GM20000 (cell line): ENCODE measurements at regions not wholly inside any gene's neighbourhood (a gene's known extent, or its start where the extent isn't known, plus 50 kb on each side); places are given as distances from the start of the nearest gene placed in this dataset.

Experiments used
- DNase-seq: peaks from one replicate; pipeline ENCODE4 v3.0.0; 2012; ENCODE audit warnings: low spot score
- TF ChIP-seq, protein P1 (sequence below): IDR thresholded peaks from 2 replicates; pipeline ENCODE4 v1.5.1; 2012; ENCODE audit warnings: mild to moderate bottlenecking, control low read depth; ENCODE audit errors: extremely low read depth, missing control alignments

DNA sequence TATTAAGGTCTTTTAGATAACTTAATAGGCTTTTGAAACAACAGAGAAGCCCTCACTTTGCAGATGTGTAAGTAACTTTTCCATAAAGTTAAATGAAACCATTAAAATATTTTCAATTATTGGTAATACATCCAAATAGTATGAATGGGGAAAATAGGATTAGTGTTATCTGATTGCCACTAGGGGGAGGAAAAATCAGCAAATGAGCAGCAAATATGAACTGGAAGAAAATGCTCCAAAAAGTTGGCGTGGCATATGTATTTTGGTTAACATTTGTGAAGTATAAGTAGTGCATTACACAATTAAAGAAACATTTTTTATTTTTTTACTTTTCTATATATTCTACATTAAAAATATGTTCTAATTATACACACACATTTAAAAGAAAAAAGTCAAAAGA is 259.8 kb upstream of the ANO5 start:
- peak; percentile 6 for DNase-seq
- TF ChIP-seq, protein P1, sequence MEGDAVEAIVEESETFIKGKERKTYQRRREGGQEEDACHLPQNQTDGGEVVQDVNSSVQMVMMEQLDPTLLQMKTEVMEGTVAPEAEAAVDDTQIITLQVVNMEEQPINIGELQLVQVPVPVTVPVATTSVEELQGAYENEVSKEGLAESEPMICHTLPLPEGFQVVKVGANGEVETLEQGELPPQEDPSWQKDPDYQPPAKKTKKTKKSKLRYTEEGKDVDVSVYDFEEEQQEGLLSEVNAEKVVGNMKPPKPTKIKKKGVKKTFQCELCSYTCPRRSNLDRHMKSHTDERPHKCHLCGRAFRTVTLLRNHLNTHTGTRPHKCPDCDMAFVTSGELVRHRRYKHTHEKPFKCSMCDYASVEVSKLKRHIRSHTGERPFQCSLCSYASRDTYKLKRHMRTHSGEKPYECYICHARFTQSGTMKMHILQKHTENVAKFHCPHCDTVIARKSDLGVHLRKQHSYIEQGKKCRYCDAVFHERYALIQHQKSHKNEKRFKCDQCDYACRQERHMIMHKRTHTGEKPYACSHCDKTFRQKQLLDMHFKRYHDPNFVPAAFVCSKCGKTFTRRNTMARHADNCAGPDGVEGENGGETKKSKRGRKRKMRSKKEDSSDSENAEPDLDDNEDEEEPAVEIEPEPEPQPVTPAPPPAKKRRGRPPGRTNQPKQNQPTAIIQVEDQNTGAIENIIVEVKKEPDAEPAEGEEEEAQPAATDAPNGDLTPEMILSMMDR: no peak

DNA sequence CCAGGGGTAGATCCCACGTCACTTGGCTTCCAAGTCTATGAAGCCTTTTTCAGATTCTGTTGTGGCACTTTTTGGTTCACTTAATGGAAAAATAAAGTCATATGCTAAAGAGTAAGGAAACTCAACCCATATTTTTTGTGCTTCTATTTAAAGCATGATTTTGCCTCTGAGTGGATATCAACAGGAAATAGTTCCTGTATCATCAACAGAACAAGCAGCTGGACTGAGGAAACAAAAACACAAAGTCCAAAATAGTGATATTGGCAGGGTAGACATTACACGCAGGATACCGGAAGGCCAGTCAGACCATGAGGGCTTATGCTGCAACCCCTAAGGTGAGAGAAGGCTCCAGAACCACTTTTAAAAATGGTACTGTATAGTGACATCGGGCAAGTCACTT is 248.3 kb upstream of the ANO5 start:
- TF ChIP-seq, protein P1: no peak

DNA sequence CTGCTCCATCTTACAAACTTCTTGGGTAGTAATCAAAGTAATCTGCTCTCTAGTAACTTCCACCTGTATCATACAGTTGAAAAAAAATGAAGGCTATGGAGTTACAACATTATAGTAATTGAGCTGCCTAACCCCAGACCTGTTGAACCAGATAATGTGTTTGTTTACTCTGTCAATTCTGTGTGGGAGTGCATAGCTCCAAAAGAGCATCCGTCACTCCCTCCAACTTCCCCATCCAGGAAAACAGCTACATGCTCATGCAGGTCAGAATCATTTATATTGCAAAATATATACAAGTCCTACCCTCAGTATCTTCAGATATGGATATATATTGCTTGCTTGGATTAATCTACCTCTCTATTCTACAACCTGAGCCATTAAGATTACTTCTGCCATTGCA is 244.0 kb upstream of the ANO5 start:
- TF ChIP-seq, protein P1: no peak
- no peak for DNase-seq

More for the DNA sequence above, 248.3 kb upstream of the ANO5 start:
- no peak for DNase-seq

DNA sequence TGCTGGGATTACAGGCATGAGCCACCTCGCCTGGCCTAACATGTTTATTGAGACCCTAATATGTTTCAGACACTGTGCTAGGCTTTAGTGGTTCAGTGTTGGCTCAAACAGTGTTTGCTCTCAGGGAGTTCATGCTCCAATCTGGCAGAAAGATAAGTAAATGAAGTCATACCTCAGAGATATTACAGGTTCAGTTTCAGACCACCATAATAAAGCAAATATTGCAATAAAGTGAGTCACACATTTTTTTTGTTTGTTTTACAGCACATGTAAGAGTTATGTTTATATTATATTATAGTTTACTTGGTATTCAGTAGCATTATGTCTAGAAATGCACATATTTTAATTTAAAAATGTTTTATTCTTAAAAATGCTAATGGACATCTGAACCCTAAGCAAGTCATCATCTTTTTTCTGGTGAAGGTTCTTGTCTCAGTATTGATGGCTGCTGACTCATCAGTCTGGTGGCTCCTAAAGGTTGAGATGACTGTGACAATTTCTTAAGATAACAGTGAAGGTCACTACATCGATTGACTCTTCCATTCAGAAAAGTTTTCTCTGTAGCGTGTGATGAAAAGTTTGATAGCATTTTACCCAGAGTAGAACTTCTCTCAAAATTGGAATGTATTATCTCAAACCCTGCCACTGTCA is 243.0 kb upstream of the ANO5 start:
- no peak for DNase-seq
- TF ChIP-seq, protein P1: no peak

DNA sequence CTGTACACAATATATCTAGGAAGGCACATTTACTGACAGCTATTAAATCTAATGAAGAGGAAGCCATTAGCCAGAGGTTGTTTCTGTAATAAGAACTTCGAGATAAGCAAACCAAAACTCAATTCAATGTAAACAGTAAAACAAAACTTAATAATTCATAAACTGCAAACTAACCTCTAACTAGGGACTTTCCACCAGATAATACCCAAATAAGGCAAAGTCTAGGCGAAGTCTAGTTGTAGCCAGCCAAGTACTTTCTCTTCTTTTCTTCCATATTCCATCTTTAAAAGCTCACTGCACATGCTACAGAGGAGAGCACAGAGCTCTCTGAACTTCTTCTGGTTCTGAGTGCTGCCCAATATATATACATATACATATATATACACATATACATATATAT is 229.9 kb upstream of the ANO5 start:
- no peak for DNase-seq
- TF ChIP-seq, protein P1: no peak

DNA sequence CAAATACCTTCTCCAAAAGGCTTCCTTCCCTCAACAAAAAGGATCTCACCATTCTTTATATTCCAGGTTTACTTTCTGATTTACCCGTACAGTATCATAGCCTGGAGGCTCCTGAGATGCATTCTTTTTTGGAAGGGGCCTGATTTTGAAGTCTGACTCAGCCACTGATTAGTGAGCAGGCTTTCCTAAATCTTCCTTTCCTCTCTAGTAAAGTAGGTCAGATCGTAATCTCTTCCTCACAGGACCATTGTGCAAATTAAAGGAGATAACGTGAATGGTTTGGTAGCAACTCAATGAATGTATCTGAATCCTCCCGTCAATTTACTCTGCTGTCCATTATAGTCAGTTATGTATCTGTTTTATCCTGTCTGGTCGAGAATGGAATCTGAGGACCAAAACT is 227.7 kb upstream of the ANO5 start:
- DNase-seq: no peak
- TF ChIP-seq, protein P1: no peak

DNA sequence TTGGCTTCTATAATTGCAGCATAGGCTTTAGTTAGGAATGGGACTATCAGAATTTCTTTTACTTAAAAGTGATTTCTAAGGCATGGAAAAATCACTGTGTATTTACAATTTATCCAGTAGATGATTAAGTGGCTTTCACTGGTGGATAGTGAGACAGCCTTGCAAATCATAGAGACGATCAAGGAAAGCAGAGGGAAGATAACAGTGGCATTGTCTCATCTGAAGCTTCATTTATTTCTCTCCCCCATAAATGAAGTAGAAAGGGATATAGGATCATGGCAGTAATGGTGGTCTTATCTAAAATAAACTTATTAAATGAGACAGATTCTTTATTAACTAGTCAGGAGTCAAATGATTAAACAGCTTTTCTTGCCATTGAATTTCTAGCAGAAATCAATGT is 224.2 kb upstream of the ANO5 start:
- TF ChIP-seq, protein P1: no peak
- DNase-seq: no peak
